Ovary (tissue), 7 donors: ENCODE measurements at regions not wholly inside any gene's neighbourhood (a gene's known extent, or its start where the extent isn't known, plus 50 kb on each side); places are given as distances from the start of the nearest gene placed in this dataset.

Experiments
- DNase-seq, 5 donors: peaks; one replicate each; pipeline ENCODE4 v3.0.0-alpha.2; 2019 to 2020
- H3K27ac ChIP-seq, 2 donors: fragments of 200-600 bp; one replicate each; pipeline versions ENCODE4 v1.5.1 to v1.8.0; 2019 to 2022
- H3K27me3 ChIP-seq: fragments of 200-600 bp; one replicate; pipeline ENCODE4 v1.8.0; 2022
- H3K36me3 ChIP-seq: fragments of 200-600 bp; sonication (generic); one replicate; pipeline ENCODE4 v1.5.1; 2019
- H3K4me1 ChIP-seq: one replicate; pipeline ENCODE4 v1.8.1; 2013; ENCODE audit warnings: mild to moderate bottlenecking, moderate library complexity; ENCODE audit not compliant: insufficient read depth
- H3K4me3 ChIP-seq: fragments of 200-600 bp; sonication (generic); one replicate; pipeline ENCODE4 v1.5.1; 2017
- H3K9me3 ChIP-seq, 2 donors: fragments of 200-600 bp in 1 of 2; sonication (generic) in 1 of 2; one replicate each; pipeline versions ENCODE4 v1.5.1 to v1.8.1; 2013 to 2019; ENCODE audit warnings: mild to moderate bottlenecking in 1 of 2, moderate library complexity in 1 of 2
- CTCF ChIP-seq, 3 donors: fragments of 450-650 bp in 2 of 3; fragments of 200-600 bp in 1 of 3; IDR thresholded peaks; one replicate each; pipeline versions ENCODE4 v1.5.1 to v1.8.0; 2016 to 2022; ENCODE audit warnings: antibody characterized with exemption in 3 of 3, mild to moderate bottlenecking in 1 of 3
- EP300 ChIP-seq: sonication (generic); formaldehyde crosslinking; IDR thresholded peaks from one replicate; pipeline ENCODE4 v1.6.1; 2017; ENCODE audit warnings: antibody characterized with exemption
- POLR2A ChIP-seq: fragments of 450-650 bp; IDR thresholded peaks from one replicate; pipeline ENCODE4 v1.6.1; 2017; ENCODE audit warnings: antibody characterized with exemption, mild to moderate bottlenecking, moderate library complexity
- WGBS, 3 donors: extraction: QIAGEN DNeasy Blood & Tissue Kit in 1 of 3; methylation state at CpG; one replicate each; pipeline versions ENCODE4 v1.1.5 to v1.1.7; 2013 to 2017; 5-methylcytosine and 5-hydroxymethylcytosine counted together
- intact Hi-C, 4 donors: fragments of 100-400 bp; cut with DNase I; formaldehyde crosslinking; loops; one replicate each; pipeline versions ENCODE4 v1.11.0 to v1.15.1; 2022 to 2023
- donor health status: DM: no; HTN: no; CAD: no; lungs with moderate emphysema.
- donor health status: DM: no; HTN: no; CAD: no.
- donor health status: Bipolar disorder and iron deficiency.
- donor health status: DM: no; HTN: no; CAD: no.
- donor health status: DM: yes; HTN: yes; CAD: no.

DNA sequence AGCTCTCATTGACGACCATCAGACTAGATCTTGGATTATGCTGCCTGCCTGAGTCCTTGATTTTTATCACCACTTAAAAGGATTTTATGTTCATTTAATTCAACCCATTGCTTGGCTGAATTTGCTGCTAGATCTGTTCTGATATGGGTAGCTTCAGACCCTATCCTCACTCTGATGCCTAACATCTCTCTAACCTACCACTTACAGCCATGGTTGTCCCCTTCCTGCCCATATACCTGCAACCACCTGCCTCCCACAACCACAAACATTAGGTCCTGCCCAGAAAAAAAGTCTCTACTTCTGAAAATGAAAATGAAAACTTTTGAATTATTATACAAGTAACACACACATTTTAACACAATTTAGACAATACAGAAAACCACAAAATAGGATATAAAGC, 310.8 kb downstream of the HNRNPD start:
- intact Hi-C loops: no loop called here
- 44 to 54% (median 48%) methylated on average over 1 of the region's 1 CpG for WGBS, 3 donors

DNA sequence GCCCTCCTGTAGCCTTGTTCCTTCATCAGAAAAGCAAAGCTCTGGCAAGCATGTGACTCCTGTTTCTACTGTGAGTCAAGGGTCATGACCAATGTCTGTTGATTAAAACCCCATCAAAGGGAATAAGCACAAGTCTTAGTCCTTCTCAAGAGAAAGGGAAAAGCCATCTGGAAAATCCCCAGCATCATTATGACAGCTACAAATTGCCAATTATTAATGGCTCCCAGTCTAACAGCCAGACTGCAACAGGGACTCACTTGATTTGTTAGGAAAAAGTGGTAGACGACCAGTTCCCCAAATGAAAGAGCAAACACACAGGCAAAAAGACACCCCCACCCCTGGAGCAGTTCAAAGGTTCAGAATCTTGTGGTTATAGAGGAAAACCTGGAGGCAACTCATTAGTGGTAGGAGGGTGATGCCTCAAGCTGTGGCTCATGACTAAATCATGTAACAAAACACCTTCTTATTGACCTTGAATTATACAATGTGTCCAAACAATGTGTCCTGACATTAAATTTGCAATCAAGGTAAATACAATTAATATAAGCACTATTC, 315.7 kb downstream of the HNRNPD start:
- Histone ChIP-seq H3K36me3 (no peaks in the 10 kb centered on the region), H3K27me3 (no peaks in the 10 kb centered on the region), H3K9me3 (no peaks in the 10 kb centered on the region), H3K4me1 (no peaks in the 10 kb centered on the region), H3K27ac (no peak overlapping the region), H3K4me3 (no peak overlapping the region)
- 0 to 4% (median 3%) methylated on average over 1 of the region's 1 CpG for WGBS, 3 donors
- intact Hi-C loops: no loop called here
- DNase-seq: no peak
- TF ChIP-seq EP300 (no peak), CTCF (IDR thresholded peaks at IDR 0.05) (no peak), POLR2A (no peak)

More for the DNA sequence above, 310.8 kb downstream of the HNRNPD start:
- no peaks in the 10 kb centered on the region for H3K9me3 ChIP-seq
- no peak for DNase-seq
- no peak overlapping the region for H3K4me3 ChIP-seq
- H3K27me3 ChIP-seq: no peaks in the 10 kb centered on the region
- no peaks in the 10 kb centered on the region for H3K4me1 ChIP-seq
- no peaks in the 10 kb centered on the region for H3K36me3 ChIP-seq
- H3K27ac ChIP-seq: no peak overlapping the region
- TF ChIP-seq CTCF (IDR thresholded peaks at IDR 0.05) (no peak), POLR2A (no peak), EP300 (no peak)

DNA sequence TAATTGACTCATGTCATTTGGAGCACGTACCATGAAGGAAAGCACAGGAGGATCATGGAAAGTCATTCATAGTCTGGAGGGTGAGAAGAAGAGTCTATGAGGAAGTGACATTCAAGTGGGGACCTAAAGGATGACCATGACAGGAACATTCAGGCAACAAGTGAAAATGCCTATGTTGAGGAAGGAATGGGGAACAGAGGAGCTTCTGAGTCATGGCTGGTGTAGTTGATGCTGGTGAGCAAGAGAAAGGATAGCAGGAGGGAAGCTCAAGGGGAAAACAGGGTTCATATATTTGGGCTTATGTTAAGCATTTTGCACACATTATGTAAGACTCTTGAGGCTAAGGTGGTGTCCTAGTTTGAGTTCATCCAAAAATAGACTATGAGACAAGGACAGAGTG, 318.6 kb downstream of the HNRNPD start:
- intact Hi-C loops: no loop called here
- TF ChIP-seq CTCF (IDR thresholded peaks at IDR 0.05) (no peak), EP300 (no peak), POLR2A (no peak)
- DNase-seq: no peak
- no peaks in the 10 kb centered on the region for H3K27me3 ChIP-seq
- H3K4me1 ChIP-seq: no peaks in the 10 kb centered on the region
- no peak overlapping the region for H3K4me3 ChIP-seq
- H3K36me3 ChIP-seq: no peaks in the 10 kb centered on the region
- 74 to 93% (median 79%) methylated on average over 1 of the region's 1 CpG for WGBS, 3 donors
- no peak overlapping the region for H3K27ac ChIP-seq
- no peaks in the 10 kb centered on the region for H3K9me3 ChIP-seq

- TF ChIP-seq POLR2A (no peak), CTCF (IDR thresholded peaks at IDR 0.05) (no peak), EP300 (no peak)
- intact Hi-C loops: no loop called here
- no peaks in the 10 kb centered on the region for H3K27me3 ChIP-seq
- no peaks in the 10 kb centered on the region for H3K36me3 ChIP-seq
- H3K27ac ChIP-seq: no peak overlapping the region
- 68 to 69% (median 68%) methylated on average over 2 of the region's 2 CpGs for WGBS, 3 donors
- no peak overlapping the region for H3K4me3 ChIP-seq
- H3K4me1 ChIP-seq: no peaks in the 10 kb centered on the region
- no peaks in the 10 kb centered on the region for H3K9me3 ChIP-seq
- no peak for DNase-seq
These were observed 320.4 kb downstream of the HNRNPD start for GRCh38 chr4:82053396-82053795.
